Neural cell (in vitro differentiated cells): ENCODE measurements at regions not wholly inside any gene's neighbourhood (a gene's known extent, or its start where the extent isn't known, plus 50 kb on each side); places are given as distances from the start of the nearest gene placed in this dataset.

Experiments used
- H2AFZ ChIP-seq: fragments of 200-600, 300-800 bp; sonication (generic), shearing (Covaris generic); 2 replicates; pipeline ENCODE4 v1.6.0; 2014; ENCODE audit warnings: low read depth, mild to moderate bottlenecking, antibody characterized with exemption, low read length, moderate library complexity
- H3F3A ChIP-seq: fragments of 200-600 bp; shearing (Covaris generic); 2 replicates; pipeline ENCODE4 v1.6.1; 2016; ENCODE audit warnings: mild to moderate bottlenecking, moderate library complexity, mixed read lengths, antibody characterized with exemption, low read length; ENCODE audit not compliant: insufficient read depth, poor library complexity, severe bottlenecking
- H3K27ac ChIP-seq: fragments of 200-600, 300-800 bp; sonication (generic), shearing (Covaris generic); 2 replicates; pipeline ENCODE4 v1.5.1; 2014; ENCODE audit warnings: mild to moderate bottlenecking, low read length, moderate library complexity
- H3K27me3 ChIP-seq: fragments of 300-800, 200-600 bp; sonication (generic), shearing (Covaris generic); 2 replicates; pipeline ENCODE4 v1.6.0; 2014; ENCODE audit warnings: mild to moderate bottlenecking, low read depth, low read length, moderate library complexity; ENCODE audit not compliant: insufficient read depth
- H3K36me3 ChIP-seq: fragments of 300-800, 200-600 bp; sonication (generic), shearing (Covaris generic); 2 replicates; pipeline ENCODE4 v1.5.1; 2014; ENCODE audit warnings: mild to moderate bottlenecking, antibody characterized with exemption, low read length, moderate library complexity; ENCODE audit not compliant: insufficient read depth
- H3K4me2 ChIP-seq: fragments of 300-800, 200-600 bp; sonication (generic), shearing (Covaris generic); 2 replicates; pipeline ENCODE4 v1.6.0; 2014; ENCODE audit warnings: mild to moderate bottlenecking, low read length
- H3K4me3 ChIP-seq: fragments of 300-800, 200-600 bp; sonication (generic), shearing (Covaris generic); 2 replicates; pipeline ENCODE4 v1.5.1; 2014; ENCODE audit warnings: mild to moderate bottlenecking, low read length, moderate library complexity
- H3K79me2 ChIP-seq: fragments of 200-600 bp; shearing (Covaris generic); replicated peaks from 2 replicates; pipeline ENCODE4 v1.6.0; 2014; ENCODE audit warnings: mild to moderate bottlenecking, low read length, moderate library complexity; ENCODE audit not compliant: insufficient read depth
- H3K9ac ChIP-seq: fragments of 300-800, 200-600 bp; sonication (generic), shearing (Covaris generic); 2 replicates; pipeline ENCODE4 v1.6.1; 2016; ENCODE audit warnings: mild to moderate bottlenecking, low read length, mixed read lengths
- H3K9me2 ChIP-seq: fragments of 200-600 bp; shearing (Covaris generic); 2 replicates; pipeline ENCODE4 v1.6.1; 2016; ENCODE audit warnings: mild to moderate bottlenecking, low read length, mixed read lengths; ENCODE audit not compliant: insufficient read depth
- H3K9me3 ChIP-seq: fragments of 200-600, 300-800 bp; sonication (generic), shearing (Covaris generic); 2 replicates; pipeline ENCODE4 v1.6.1; 2016; ENCODE audit warnings: mild to moderate bottlenecking, mixed run types, low read length, moderate library complexity, mixed read lengths
- H4K20me1 ChIP-seq: fragments of 200-600 bp; shearing (Covaris generic); 2 replicates; pipeline ENCODE4 v1.6.1; 2016; ENCODE audit warnings: mild to moderate bottlenecking, mixed run types; ENCODE audit not compliant: insufficient read depth
- CTCF ChIP-seq: fragments of 450-650 bp; IDR thresholded peaks from 2 replicates; pipeline ENCODE4 v1.5.1; 2014; ENCODE audit warnings: antibody characterized with exemption, mild to moderate bottlenecking, moderate library complexity; ENCODE audit not compliant: poor library complexity, severe bottlenecking
- EZH2 ChIP-seq: fragments of 200-600, 300-800 bp; shearing (Covaris generic), sonication (generic); IDR thresholded peaks from 2 replicates; pipeline ENCODE4 v1.6.1; 2014; ENCODE audit warnings: antibody characterized with exemption, low read length, borderline replicate concordance, mild to moderate bottlenecking; ENCODE audit not compliant: insufficient read depth, poor library complexity, severe bottlenecking
- MXI1 ChIP-seq: fragments of 450-650 bp; conservative IDR thresholded peaks from 2 replicates; pipeline ENCODE4 v1.6.1; 2014; ENCODE audit warnings: antibody characterized with exemption, mild to moderate bottlenecking; ENCODE audit not compliant: poor library complexity, severe bottlenecking
- POLR2AphosphoS5 ChIP-seq: IDR thresholded peaks from 2 replicates; pipeline ENCODE4 v1.6.1; 2012
- RAD21 ChIP-seq: fragments of 450-650 bp; conservative IDR thresholded peaks from 2 replicates; pipeline ENCODE4 v1.6.1; 2014; ENCODE audit warnings: antibody characterized with exemption, mild to moderate bottlenecking, moderate library complexity
- SMC3 ChIP-seq: fragments of 450-650 bp; conservative IDR thresholded peaks from 2 replicates; pipeline ENCODE4 v1.6.1; 2014; ENCODE audit warnings: antibody characterized with exemption, mild to moderate bottlenecking, moderate library complexity; ENCODE audit not compliant: poor library complexity
- TAF1 ChIP-seq: IDR thresholded peaks from 2 replicates; pipeline ENCODE4 v1.6.1; 2012; ENCODE audit warnings: low read depth
- TF ChIP-seq, protein P1 (sequence below): IDR thresholded peaks from 2 replicates; pipeline ENCODE4 v1.6.1; 2012; ENCODE audit warnings: borderline replicate concordance

DNA sequence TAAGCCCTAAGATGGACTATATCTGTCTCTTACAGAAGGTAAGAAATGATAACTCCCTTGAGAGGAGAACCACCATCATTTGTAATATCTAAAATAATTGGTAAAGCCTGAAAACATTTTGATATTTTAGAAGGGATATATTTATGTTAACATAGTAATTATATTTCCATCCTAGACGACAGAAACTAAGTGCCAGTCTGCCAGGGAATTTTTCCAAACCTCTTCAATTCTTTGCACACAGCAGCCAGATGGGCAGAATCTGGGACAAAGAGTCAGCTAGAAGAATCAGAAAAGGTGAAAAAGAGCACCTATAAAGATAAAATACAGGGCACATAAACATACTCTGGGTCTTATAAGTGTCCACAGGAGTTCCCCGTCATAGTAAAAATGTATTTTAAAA is 70.0 kb upstream of the CBLB start:
- H3K9me2 ChIP-seq = no peaks in the 10 kb centered on the region
- H3K4me3 ChIP-seq = no peak overlapping the region
- no peaks in the 10 kb centered on the region for H3K79me2 ChIP-seq
- TF ChIP-seq POLR2AphosphoS5 (no peak), TAF1 (no peak), MXI1 (no peak), CTCF (no peak), SMC3 (no peak)
- TF ChIP-seq, protein P1, sequence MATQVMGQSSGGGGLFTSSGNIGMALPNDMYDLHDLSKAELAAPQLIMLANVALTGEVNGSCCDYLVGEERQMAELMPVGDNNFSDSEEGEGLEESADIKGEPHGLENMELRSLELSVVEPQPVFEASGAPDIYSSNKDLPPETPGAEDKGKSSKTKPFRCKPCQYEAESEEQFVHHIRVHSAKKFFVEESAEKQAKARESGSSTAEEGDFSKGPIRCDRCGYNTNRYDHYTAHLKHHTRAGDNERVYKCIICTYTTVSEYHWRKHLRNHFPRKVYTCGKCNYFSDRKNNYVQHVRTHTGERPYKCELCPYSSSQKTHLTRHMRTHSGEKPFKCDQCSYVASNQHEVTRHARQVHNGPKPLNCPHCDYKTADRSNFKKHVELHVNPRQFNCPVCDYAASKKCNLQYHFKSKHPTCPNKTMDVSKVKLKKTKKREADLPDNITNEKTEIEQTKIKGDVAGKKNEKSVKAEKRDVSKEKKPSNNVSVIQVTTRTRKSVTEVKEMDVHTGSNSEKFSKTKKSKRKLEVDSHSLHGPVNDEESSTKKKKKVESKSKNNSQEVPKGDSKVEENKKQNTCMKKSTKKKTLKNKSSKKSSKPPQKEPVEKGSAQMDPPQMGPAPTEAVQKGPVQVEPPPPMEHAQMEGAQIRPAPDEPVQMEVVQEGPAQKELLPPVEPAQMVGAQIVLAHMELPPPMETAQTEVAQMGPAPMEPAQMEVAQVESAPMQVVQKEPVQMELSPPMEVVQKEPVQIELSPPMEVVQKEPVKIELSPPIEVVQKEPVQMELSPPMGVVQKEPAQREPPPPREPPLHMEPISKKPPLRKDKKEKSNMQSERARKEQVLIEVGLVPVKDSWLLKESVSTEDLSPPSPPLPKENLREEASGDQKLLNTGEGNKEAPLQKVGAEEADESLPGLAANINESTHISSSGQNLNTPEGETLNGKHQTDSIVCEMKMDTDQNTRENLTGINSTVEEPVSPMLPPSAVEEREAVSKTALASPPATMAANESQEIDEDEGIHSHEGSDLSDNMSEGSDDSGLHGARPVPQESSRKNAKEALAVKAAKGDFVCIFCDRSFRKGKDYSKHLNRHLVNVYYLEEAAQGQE = no peak
- H3F3A ChIP-seq = no peaks in the 10 kb centered on the region
- H3K9ac ChIP-seq = no peak overlapping the region
- no peak overlapping the region for H3K27ac ChIP-seq
- H3K36me3 ChIP-seq = no peaks in the 10 kb centered on the region
- no peak overlapping the region for H2AFZ ChIP-seq
- H3K9me3 ChIP-seq = no peaks in the 10 kb centered on the region
- H4K20me1 ChIP-seq = no peaks in the 10 kb centered on the region
- no peak overlapping the region for H3K4me2 ChIP-seq
- H3K27me3 ChIP-seq = no peaks in the 10 kb centered on the region

- Histone ChIP-seq H3K27ac (no peak overlapping the region), H3K36me3 (no peaks in the 10 kb centered on the region), H3F3A (no peaks in the 10 kb centered on the region), H3K9me3 (no peaks in the 10 kb centered on the region), H3K79me2 (no peaks in the 10 kb centered on the region), H3K4me2 (no peak overlapping the region), H3K9ac (no peak overlapping the region), H3K9me2 (no peaks in the 10 kb centered on the region), H2AFZ (no peak overlapping the region), H4K20me1 (no peaks in the 10 kb centered on the region), H3K27me3 (no peaks in the 10 kb centered on the region), H3K4me3 (no peak overlapping the region)
- TF ChIP-seq SMC3 (no peak), CTCF (no peak), EZH2 (no peak), RAD21 (no peak)
Observed at GRCh38 chr3:105944276-105944675, 75.5 kb upstream of the CBLB start.
